Panc1 (cell line): ENCODE measurements at regions not wholly inside any gene's neighbourhood (a gene's known extent, or its start where the extent isn't known, plus 50 kb on each side); places are given as distances from the start of the nearest gene placed in this dataset.

Experiments
- ATAC-seq: fragments of 200-7000 bp; cut with Tn5 transposase; 2 replicates; pipeline ENCODE4 v1.9.1; 2020; ENCODE audit warnings: mild to moderate bottlenecking, moderate library complexity
- BruUV-seq: library from RNA; stranded (reverse); fragments of 400-500 nt; replicated peaks from 2 replicates; lab custom pipeline; 2021; lab: Mats Ljungman, UMichigan
- CTCF ChIA-PET: fragments of 300-600 bp; sonication (Branson Sonifier 250); formaldehyde crosslinking; loops from one replicate; lab custom pipeline; 2022; ENCODE audit warnings: antibody characterized with exemption; lab: Charles Lee
- POLR2A ChIA-PET: fragments of 300-600 bp; sonication (Branson Sonifier 250); formaldehyde crosslinking; loops from one replicate; lab custom pipeline; 2022; ENCODE audit warnings: antibody characterized with exemption; lab: Charles Lee
- DNase-seq: peaks from one replicate; pipeline ENCODE4 v3.0.0-alpha.2; 2010; ENCODE audit warnings: low read depth, low spot score
- H3K27ac ChIP-seq: 2 replicates; pipeline ENCODE4 v1.5.1; 2011; ENCODE audit warnings: mild to moderate bottlenecking, low read length, inconsistent platforms
- H3K27me3 ChIP-seq: fragments of 200-500 bp; sonication (Bioruptor generic); 2 replicates; pipeline ENCODE4 v1.6.0; 2014; ENCODE audit warnings: low read length, inconsistent platforms; ENCODE audit not compliant: control insufficient read depth, insufficient read depth
- H3K36me3 ChIP-seq: fragments of 200-500 bp; sonication (Bioruptor generic); 2 replicates; pipeline ENCODE4 v1.5.1; 2014; ENCODE audit warnings: inconsistent platforms, mild to moderate bottlenecking, low read length, moderate library complexity; ENCODE audit not compliant: control insufficient read depth, insufficient read depth
- H3K4me1 ChIP-seq: 2 replicates; pipeline ENCODE4 v1.5.1; 2011; ENCODE audit warnings: inconsistent platforms, mild to moderate bottlenecking, low read length, moderate library complexity; ENCODE audit not compliant: control insufficient read depth, insufficient read depth
- H3K4me3 ChIP-seq, 2 experiments: 2 replicates each; pipeline ENCODE4 v1.5.1; 2011 to 2012; ENCODE audit warnings: low read depth in 2 of 2, low read length in 2 of 2, mild to moderate bottlenecking in 2 of 2, inconsistent platforms in 1 of 2, moderate library complexity in 1 of 2
- H3K9me3 ChIP-seq: fragments of 200-500 bp; sonication (Bioruptor generic); 2 replicates; pipeline ENCODE4 v1.5.1; 2014; ENCODE audit warnings: low read depth, mild to moderate bottlenecking, inconsistent platforms, low read length, moderate library complexity; ENCODE audit not compliant: control insufficient read depth, insufficient read depth
- POLR2AphosphoS5 ChIP-seq: IDR thresholded peaks from 2 replicates; pipeline ENCODE4 v1.6.1; 2012; ENCODE audit warnings: mild to moderate bottlenecking, low read depth, low read length, moderate library complexity
- SIN3A ChIP-seq: IDR thresholded peaks from 2 replicates; pipeline ENCODE4 v1.6.1; 2012; ENCODE audit warnings: low read depth, mild to moderate bottlenecking, low read length, moderate library complexity, borderline replicate concordance; ENCODE audit not compliant: insufficient read depth
- TCF7L2 ChIP-seq: IDR thresholded peaks from 2 replicates; pipeline ENCODE4 v1.6.1; 2011; ENCODE audit warnings: mild to moderate bottlenecking, low read depth, low read length, inconsistent platforms
- in situ Hi-C: cut with HindIII; loops from 2 replicates; pipeline ENCODE4 v1.10.0; 2016; ENCODE audit warnings: low sequenced_read_pairs, low pct_unique_long_range_greater_than_20kb
- intact Hi-C: fragments of 100-400 bp; cut with micrococcal nuclease; formaldehyde crosslinking; loops from one replicate; pipeline ENCODE4 v1.10.0; 2022; ENCODE audit not compliant: unreplicated experiment
- TF ChIP-seq, protein P1 (sequence below): fragments of 450-650 bp; IDR thresholded peaks from 2 replicates; pipeline ENCODE4 v1.5.1; 2017; ENCODE audit warnings: mild to moderate bottlenecking
- TF ChIP-seq, protein P2 (sequence below), 2 experiments: IDR thresholded peaks; 2 replicates each; pipeline ENCODE4 v1.6.1; 2011 to 2012; ENCODE audit warnings: low read depth in 2 of 2, control low read depth in 1 of 2, low read length in 1 of 2, mild to moderate bottlenecking in 1 of 2, moderate library complexity in 1 of 2; ENCODE audit not compliant: insufficient read depth in 1 of 2

GRCh38 chr4:184953421-184953945 lies 64.8 kb upstream of the HELT start:
- no TSS peak for BruUV-seq
- POLR2A ChIA-PET: no interaction called here
- no peak overlapping the region for H3K27ac ChIP-seq
- no peaks in the 10 kb centered on the region for H3K4me1 ChIP-seq
- H3K4me3 ChIP-seq: no peak overlapping the region
- H3K27me3 ChIP-seq: peaks cover 1% of the 10 kb centered on the region
- CTCF ChIA-PET: no interaction called here
- H3K36me3 ChIP-seq: no peaks in the 10 kb centered on the region
- intact Hi-C loops (no loop called here), in situ Hi-C loops (no loop called here)
- TF ChIP-seq, protein P1, sequence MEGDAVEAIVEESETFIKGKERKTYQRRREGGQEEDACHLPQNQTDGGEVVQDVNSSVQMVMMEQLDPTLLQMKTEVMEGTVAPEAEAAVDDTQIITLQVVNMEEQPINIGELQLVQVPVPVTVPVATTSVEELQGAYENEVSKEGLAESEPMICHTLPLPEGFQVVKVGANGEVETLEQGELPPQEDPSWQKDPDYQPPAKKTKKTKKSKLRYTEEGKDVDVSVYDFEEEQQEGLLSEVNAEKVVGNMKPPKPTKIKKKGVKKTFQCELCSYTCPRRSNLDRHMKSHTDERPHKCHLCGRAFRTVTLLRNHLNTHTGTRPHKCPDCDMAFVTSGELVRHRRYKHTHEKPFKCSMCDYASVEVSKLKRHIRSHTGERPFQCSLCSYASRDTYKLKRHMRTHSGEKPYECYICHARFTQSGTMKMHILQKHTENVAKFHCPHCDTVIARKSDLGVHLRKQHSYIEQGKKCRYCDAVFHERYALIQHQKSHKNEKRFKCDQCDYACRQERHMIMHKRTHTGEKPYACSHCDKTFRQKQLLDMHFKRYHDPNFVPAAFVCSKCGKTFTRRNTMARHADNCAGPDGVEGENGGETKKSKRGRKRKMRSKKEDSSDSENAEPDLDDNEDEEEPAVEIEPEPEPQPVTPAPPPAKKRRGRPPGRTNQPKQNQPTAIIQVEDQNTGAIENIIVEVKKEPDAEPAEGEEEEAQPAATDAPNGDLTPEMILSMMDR: no peak
- TF ChIP-seq POLR2AphosphoS5: no peak
- TF ChIP-seq, protein P2, sequence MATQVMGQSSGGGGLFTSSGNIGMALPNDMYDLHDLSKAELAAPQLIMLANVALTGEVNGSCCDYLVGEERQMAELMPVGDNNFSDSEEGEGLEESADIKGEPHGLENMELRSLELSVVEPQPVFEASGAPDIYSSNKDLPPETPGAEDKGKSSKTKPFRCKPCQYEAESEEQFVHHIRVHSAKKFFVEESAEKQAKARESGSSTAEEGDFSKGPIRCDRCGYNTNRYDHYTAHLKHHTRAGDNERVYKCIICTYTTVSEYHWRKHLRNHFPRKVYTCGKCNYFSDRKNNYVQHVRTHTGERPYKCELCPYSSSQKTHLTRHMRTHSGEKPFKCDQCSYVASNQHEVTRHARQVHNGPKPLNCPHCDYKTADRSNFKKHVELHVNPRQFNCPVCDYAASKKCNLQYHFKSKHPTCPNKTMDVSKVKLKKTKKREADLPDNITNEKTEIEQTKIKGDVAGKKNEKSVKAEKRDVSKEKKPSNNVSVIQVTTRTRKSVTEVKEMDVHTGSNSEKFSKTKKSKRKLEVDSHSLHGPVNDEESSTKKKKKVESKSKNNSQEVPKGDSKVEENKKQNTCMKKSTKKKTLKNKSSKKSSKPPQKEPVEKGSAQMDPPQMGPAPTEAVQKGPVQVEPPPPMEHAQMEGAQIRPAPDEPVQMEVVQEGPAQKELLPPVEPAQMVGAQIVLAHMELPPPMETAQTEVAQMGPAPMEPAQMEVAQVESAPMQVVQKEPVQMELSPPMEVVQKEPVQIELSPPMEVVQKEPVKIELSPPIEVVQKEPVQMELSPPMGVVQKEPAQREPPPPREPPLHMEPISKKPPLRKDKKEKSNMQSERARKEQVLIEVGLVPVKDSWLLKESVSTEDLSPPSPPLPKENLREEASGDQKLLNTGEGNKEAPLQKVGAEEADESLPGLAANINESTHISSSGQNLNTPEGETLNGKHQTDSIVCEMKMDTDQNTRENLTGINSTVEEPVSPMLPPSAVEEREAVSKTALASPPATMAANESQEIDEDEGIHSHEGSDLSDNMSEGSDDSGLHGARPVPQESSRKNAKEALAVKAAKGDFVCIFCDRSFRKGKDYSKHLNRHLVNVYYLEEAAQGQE (IDR thresholded peaks at IDR 0.05; ENCODE audit: insufficient read depth in 1 of 2, low read depth in 2 of 2, low read length in 1 of 2): no peak
- no peak for TF ChIP-seq TCF7L2
- no peak for TF ChIP-seq SIN3A
- DNase-seq (no peak), ATAC-seq (no peak)
- no peaks in the 10 kb centered on the region for H3K9me3 ChIP-seq

GRCh38 chr4:184953971-184954370 lies 64.3 kb upstream of the HELT start:
- CTCF ChIA-PET: no interaction called here
- Histone ChIP-seq H3K27ac (no peak overlapping the region), H3K4me3 (no peak overlapping the region), H3K27me3 (no peaks in the 10 kb centered on the region), H3K9me3 (no peaks in the 10 kb centered on the region), H3K36me3 (no peaks in the 10 kb centered on the region), H3K4me1 (no peaks in the 10 kb centered on the region)
- BruUV-seq: no TSS peak
- in situ Hi-C loops (no loop called here), intact Hi-C loops (no loop called here)
- TF ChIP-seq, protein P2 (IDR thresholded peaks at IDR 0.05; ENCODE audit: insufficient read depth in 1 of 2, low read depth in 2 of 2, low read length in 1 of 2): no peak
- TF ChIP-seq TCF7L2 (no peak), SIN3A (no peak), POLR2AphosphoS5 (no peak)
- TF ChIP-seq, protein P1: no peak
- DNase-seq (no peak), ATAC-seq (no peak)
- POLR2A ChIA-PET: no interaction called here
